AG09319 (cell line): ENCODE measurements at regions not wholly inside any gene's neighbourhood (a gene's known extent, or its start where the extent isn't known, plus 50 kb on each side); places are given as distances from the start of the nearest gene placed in this dataset.

Experiments used
- DNase-seq: peaks from one replicate; pipeline ENCODE4 v3.0.0-alpha.2; 2010; ENCODE audit warnings: low read depth; ENCODE audit errors: extremely low read depth
- TF ChIP-seq, protein P1 (sequence below): IDR thresholded peaks from 2 replicates; pipeline ENCODE4 v1.5.1; 2011; ENCODE audit warnings: low read depth, mild to moderate bottlenecking, inconsistent platforms, low read length, moderate library complexity

DNA sequence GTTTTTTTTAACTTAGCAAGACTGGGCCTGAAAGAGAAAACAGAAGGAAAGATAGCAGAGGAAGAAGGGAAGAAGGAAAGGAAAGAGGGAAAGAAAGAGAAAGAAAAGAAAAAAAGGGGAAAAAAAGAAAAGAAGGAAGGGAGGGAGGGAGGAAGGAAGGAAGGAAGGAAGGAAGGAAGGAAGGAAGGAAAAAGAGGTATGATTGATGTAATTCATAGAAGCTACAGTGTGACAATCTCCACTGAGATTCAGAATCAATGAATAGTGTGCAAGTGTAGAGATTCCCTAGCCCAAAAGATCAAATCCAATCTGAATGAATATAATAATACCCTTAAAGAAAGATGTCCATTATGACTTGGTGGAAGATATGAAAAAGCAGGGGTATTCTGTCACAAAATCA, 126.9 kb upstream of the DNAJC10 start:
- no peak for DNase-seq
- TF ChIP-seq, protein P1, sequence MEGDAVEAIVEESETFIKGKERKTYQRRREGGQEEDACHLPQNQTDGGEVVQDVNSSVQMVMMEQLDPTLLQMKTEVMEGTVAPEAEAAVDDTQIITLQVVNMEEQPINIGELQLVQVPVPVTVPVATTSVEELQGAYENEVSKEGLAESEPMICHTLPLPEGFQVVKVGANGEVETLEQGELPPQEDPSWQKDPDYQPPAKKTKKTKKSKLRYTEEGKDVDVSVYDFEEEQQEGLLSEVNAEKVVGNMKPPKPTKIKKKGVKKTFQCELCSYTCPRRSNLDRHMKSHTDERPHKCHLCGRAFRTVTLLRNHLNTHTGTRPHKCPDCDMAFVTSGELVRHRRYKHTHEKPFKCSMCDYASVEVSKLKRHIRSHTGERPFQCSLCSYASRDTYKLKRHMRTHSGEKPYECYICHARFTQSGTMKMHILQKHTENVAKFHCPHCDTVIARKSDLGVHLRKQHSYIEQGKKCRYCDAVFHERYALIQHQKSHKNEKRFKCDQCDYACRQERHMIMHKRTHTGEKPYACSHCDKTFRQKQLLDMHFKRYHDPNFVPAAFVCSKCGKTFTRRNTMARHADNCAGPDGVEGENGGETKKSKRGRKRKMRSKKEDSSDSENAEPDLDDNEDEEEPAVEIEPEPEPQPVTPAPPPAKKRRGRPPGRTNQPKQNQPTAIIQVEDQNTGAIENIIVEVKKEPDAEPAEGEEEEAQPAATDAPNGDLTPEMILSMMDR, result no peak

DNA sequence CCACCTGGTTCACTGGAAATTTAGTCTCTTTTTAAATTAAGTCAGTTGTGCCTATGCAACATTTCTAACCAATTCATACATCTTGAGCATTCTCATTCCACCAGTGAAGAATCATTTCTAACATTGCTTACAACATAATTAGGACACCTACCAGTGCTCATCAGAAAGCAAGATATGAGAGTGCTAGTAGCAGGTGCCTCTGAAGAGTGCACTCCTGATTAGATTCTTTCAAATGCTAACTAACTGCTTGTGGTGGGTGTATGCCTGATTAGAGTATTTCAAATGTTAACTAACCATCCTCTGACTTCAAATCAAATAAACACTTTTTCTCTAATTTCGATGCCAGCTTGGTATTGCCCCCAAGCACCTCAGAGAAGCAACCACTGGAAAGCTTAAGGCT, 124.3 kb upstream of the DNAJC10 start:
- DNase-seq, result no peak
- TF ChIP-seq, protein P1, result no peak

DNA sequence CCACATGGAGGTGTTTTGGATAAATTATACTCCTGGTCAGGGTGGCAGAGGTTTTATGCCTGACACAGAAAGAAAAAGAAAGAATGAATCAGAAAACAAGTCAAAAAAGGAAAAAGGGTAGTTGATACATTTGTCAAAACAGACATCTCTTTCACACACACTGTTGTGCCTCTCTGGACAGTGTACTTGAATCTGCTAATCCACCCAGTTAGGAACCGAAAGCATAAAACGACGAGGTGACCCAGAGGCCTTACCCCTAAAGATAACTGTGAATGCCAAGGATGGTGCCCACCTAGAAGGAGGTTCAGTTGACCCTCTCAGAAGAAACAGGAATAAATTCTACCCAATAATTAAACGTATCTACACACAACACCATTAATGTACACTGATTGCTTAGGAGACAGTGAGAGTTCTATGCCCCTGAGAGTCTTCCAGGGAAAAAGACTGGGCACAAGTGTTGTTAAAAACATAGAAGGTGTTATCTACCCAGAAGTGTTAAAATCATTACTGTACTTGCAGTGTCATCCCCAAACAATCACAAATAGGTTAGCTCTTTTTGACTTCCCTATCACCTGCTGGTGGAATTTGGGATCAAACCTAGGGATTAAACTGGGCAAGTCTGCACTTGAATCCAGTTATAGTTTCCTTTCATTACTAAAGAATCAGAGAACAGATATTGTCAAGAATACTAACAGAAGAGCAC, 123.2 kb upstream of the DNAJC10 start:
- TF ChIP-seq, protein P1, result no peak
- DNase-seq, result no peak

DNA sequence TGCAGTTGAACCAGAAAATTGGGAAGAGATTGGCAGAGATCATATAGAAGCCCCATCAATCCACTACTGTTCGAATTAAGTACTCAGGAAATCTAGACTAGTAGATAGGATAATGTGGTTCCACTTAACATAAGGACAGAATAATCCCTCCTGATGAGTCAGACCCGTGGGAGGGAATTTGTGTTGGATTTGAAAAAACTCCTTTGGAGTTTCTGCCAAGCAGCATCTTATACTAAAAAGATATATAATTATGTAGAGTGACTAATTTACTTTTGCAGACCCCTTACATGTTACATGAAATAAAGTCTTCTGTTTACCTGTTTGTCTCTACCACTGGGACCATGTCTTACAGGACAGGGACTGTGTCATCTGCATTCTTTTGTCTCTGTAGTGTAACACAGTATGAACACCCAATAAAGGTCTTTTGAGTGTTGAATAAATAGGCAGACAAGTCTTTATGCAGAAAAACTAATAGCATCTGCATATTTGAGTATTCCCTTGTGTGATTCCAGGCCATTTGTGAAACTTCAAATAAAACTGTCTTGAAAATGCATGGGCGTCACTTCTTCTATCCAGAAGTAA, 122.6 kb upstream of the DNAJC10 start:
- TF ChIP-seq, protein P1, result no peak
- peak; percentile 44 for DNase-seq

DNA sequence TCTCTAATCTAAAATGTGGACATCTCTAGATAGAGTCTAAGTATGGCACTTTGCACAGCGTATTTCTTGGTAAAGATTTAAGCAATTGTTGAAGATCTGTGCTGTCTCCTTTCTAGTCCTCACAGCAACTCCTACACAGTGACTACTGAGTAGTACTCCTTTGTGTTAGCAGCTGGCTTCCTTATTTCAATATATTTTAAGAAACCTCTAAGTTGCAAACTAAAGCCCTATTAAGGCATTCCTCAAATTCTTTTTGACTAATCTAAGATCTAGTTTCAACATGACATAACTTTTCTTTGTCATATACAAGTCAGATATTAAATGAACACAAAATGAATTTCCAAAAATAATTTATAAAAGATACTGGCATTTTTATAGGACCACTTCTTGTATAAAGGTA, 121.8 kb upstream of the DNAJC10 start:
- DNase-seq, result no peak
- TF ChIP-seq, protein P1, result no peak

DNA sequence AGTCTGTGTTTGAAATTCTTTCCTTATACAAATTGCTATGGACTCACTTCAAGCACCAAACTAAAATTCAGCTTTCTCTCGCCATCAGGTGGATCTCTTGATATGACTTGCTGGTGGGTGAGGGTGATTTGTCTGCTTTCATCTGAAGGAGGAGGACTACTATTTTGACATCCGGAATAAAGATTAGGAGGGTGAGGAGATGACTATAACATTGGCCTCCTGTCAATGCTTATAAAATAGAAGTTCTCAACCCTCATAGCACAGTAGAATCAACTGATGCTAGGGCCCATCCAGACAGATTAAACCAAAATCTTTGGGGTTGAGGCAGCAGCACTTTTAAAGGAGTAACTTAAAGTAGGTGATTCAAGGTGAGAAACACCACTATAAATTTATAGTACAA, 120.4 kb upstream of the DNAJC10 start:
- no peak for DNase-seq
- TF ChIP-seq, protein P1, result no peak

DNA sequence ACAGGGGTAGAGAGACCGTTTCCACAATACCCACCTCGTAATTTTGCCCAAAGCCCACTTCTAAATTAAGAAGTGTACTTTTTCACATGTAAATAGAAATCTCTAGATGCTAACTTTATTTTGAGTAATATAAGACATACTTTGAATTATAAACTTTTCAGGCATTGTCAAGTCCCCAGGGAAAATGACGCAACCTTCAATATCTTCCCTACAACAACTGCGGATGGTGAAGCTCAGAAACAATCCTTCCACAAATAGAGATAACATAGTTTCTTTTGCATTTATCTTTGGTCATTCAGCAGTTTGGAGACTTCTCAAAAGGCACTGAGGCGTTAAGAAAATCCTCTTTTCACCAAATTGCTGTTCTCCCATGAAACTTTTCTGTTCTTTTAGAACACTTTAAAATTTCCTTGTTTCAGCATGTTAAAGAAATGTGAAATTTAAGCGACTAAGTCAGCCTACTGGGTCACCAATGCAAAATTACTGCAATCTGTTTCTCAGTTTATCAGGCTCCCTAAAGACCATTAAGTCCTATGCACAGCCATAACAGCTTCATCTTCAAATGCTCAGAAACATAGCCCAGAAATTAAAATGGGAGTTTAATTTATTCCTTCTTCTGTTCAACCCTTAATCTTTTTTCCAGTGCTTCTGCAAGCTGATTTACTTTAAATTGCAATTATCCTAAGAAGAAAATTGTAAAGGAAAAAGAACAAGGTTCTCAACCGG, 118.3 kb upstream of the DNAJC10 start:
- DNase-seq, result no peak
- TF ChIP-seq, protein P1, result no peak
